ENCODE measurements at regions not wholly inside any gene's neighbourhood (a gene's known extent, or its start where the extent isn't known, plus 50 kb on each side); places are given as distances from the start of the nearest gene placed in this dataset.

- TF ChIP-seq CTCF (conservative IDR thresholded peaks at IDR 0.05 in 1 of 2, IDR thresholded peaks at IDR 0.05 in 1 of 2; ENCODE audit: extremely low read depth in 1 of 2, insufficient read depth in 1 of 2, low read depth in 1 of 2, low read length in 2 of 2) = no peak
- no peak for TF ChIP-seq EZH2 (IDR thresholded peaks at IDR 0.05; ENCODE audit: borderline replicate concordance, low read length)
These were observed 430.1 kb upstream of the CHST9 start for GRCh38 chr18:27614951-27615844.

Data from mammary epithelial cell (primary cell).